Heart left ventricle (tissue), 13 donors: ENCODE measurements at regions not wholly inside any gene's neighbourhood (a gene's known extent, or its start where the extent isn't known, plus 50 kb on each side); places are given as distances from the start of the nearest gene placed in this dataset.

ENCODE experiments used
- POLR2A ChIP-seq, 2 donors: fragments of 450-650 bp; IDR thresholded peaks; one replicate each; pipeline ENCODE4 v1.6.1; 2017; ENCODE audit warnings: antibody characterized with exemption in 2 of 2, mild to moderate bottlenecking in 2 of 2, moderate library complexity in 2 of 2
- TF ChIP-seq, protein P1 (sequence below), 12 donors: fragments of 200-600 bp; sonication (generic) in 4 of 12; IDR thresholded peaks; one replicate each; pipeline versions ENCODE4 v1.5.0 to v1.8.0; 2018 to 2022; ENCODE audit warnings: antibody characterized with exemption in 12 of 12, mild to moderate bottlenecking in 5 of 12
- donor health status: ischemic (EF 13 %, LVEDD 7.1; RV severe dilation, severe dysfunction).
- donor health status: DM: no; HTN: yes; CAD: no.
- donor health status: DM: no; HTN: no; CAD: no.
- donor health status: ischemic (EF 25% LVEDD 6.9; RV normal size, moderate dysfunction).
- donor health status: ischemic (EF 25% LVEDD 5.7; RV mildly dilated, moderate dysfunction).
- donor health status: ischemic (EF 35%, LVEDD 5.7; RV mildly dilated, moderate dysfunction).
- donor health status: nonischemic (EF 11% LVEDD 7.7; RV severe dilation, severe dysfunction).
- donor health status: DM: yes; HTN: yes; CAD: no.
- donor health status: PGD.
- donor health status: ischemic (EF 29% LVEDD 5.4; RV normal size, mild dysfunction).
- donor health status: nonischemic (EF 23%, LVEDD 6.1; RV moderate dilation, normal function).

DNA sequence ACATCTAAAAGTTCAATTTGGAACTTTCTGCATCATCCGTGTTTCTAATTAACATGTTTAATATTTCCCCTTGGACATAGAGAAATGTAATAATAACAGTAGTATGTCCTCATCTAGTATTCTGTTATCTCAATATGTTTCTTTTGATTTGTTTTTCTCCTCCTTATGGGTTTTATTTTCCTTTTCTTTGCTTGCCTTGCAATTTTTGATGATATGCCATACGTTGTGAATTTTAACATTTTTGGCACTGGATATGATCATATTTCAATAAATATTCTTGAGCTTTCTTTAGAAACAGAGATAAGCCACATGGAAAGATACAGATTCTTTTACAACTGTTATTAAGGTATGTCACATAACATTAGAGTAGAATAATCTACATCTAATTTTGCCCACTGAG lies 1316.2 kb downstream of the CDH8 start:
- TF ChIP-seq, protein P1, sequence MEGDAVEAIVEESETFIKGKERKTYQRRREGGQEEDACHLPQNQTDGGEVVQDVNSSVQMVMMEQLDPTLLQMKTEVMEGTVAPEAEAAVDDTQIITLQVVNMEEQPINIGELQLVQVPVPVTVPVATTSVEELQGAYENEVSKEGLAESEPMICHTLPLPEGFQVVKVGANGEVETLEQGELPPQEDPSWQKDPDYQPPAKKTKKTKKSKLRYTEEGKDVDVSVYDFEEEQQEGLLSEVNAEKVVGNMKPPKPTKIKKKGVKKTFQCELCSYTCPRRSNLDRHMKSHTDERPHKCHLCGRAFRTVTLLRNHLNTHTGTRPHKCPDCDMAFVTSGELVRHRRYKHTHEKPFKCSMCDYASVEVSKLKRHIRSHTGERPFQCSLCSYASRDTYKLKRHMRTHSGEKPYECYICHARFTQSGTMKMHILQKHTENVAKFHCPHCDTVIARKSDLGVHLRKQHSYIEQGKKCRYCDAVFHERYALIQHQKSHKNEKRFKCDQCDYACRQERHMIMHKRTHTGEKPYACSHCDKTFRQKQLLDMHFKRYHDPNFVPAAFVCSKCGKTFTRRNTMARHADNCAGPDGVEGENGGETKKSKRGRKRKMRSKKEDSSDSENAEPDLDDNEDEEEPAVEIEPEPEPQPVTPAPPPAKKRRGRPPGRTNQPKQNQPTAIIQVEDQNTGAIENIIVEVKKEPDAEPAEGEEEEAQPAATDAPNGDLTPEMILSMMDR (IDR thresholded peaks at IDR 0.05), result no peak
- TF ChIP-seq POLR2A (IDR thresholded peaks at IDR 0.05), result no peak
